ENCODE measurements at regions not wholly inside any gene's neighbourhood (a gene's known extent, or its start where the extent isn't known, plus 50 kb on each side); places are given as distances from the start of the nearest gene placed in this dataset.
A peak's percentile ranks its signal among the peaks of the same experiment; 100 is the strongest.
"Not testable (repeated sequence)": the region's sequence is repeated elsewhere in the genome, so short reads cannot be mapped to it uniquely, and the experiment has no call there.

- Mint-ChIP-seq H3K4me1 (ENCODE audit: insufficient read depth, unreplicated experiment) (no peaks in the 10 kb centered on the region), H3K36me3 (ENCODE audit: insufficient read depth, unreplicated experiment) (no peaks in the 10 kb centered on the region), H3K27ac (ENCODE audit: low read depth, unreplicated experiment) (no peak overlapping the region), H3K27me3 (ENCODE audit: insufficient read depth, unreplicated experiment) (no peaks in the 10 kb centered on the region), H3K4me3 (ENCODE audit: unreplicated experiment) (no peak overlapping the region), H3K9me3 (ENCODE audit: unreplicated experiment) (peaks cover 24% of the 10 kb centered on the region)
- CTCF ChIA-PET, result interaction anchor here (0.5 kb wide), 1 partner anchor 190 kb away, joined by 3 read pairs; no protein-coding TSS in a partner anchor
- DNase-seq (ENCODE audit: unreplicated experiment), result no peak
- POLR2A ChIA-PET, result no interaction called here
- intact Hi-C loops (cut with micrococcal nuclease), result no loop called here
- BruUV-seq (replicated peaks), result no TSS peak
- TF ChIP-seq, protein P1, sequence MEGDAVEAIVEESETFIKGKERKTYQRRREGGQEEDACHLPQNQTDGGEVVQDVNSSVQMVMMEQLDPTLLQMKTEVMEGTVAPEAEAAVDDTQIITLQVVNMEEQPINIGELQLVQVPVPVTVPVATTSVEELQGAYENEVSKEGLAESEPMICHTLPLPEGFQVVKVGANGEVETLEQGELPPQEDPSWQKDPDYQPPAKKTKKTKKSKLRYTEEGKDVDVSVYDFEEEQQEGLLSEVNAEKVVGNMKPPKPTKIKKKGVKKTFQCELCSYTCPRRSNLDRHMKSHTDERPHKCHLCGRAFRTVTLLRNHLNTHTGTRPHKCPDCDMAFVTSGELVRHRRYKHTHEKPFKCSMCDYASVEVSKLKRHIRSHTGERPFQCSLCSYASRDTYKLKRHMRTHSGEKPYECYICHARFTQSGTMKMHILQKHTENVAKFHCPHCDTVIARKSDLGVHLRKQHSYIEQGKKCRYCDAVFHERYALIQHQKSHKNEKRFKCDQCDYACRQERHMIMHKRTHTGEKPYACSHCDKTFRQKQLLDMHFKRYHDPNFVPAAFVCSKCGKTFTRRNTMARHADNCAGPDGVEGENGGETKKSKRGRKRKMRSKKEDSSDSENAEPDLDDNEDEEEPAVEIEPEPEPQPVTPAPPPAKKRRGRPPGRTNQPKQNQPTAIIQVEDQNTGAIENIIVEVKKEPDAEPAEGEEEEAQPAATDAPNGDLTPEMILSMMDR (IDR thresholded peaks at IDR 0.05; ENCODE audit: unreplicated experiment), result no peak
These were observed 75.3 kb upstream of the SERPINE2 start for GRCh38 chr2:224114428-224114827.

GRCh38 chr2:224113930-224114329 lies 74.8 kb upstream of the SERPINE2 start:
- POLR2A ChIA-PET; DNase-seq (ENCODE audit: unreplicated experiment); H3K4me3 Mint-ChIP-seq (ENCODE audit: unreplicated experiment); CTCF ChIA-PET; intact Hi-C loops (cut with micrococcal nuclease); BruUV-seq (replicated peaks); H3K4me1 Mint-ChIP-seq (ENCODE audit: insufficient read depth, unreplicated experiment); H3K27ac Mint-ChIP-seq (ENCODE audit: low read depth, unreplicated experiment); H3K36me3 Mint-ChIP-seq (ENCODE audit: insufficient read depth, unreplicated experiment); H3K27me3 Mint-ChIP-seq (ENCODE audit: insufficient read depth, unreplicated experiment): not testable (repeated sequence)
- peaks cover 24% of the 10 kb centered on the region for H3K9me3 Mint-ChIP-seq (ENCODE audit: unreplicated experiment)

- Mint-ChIP-seq H3K4me1 (ENCODE audit: insufficient read depth, unreplicated experiment) (no peaks in the 10 kb centered on the region), H3K27ac (ENCODE audit: low read depth, unreplicated experiment) (no peak overlapping the region), H3K4me3 (ENCODE audit: unreplicated experiment) (no peak overlapping the region), H3K27me3 (ENCODE audit: insufficient read depth, unreplicated experiment) (no peaks in the 10 kb centered on the region), H3K9me3 (ENCODE audit: unreplicated experiment) (peaks cover 8% of the 10 kb centered on the region), H3K36me3 (ENCODE audit: insufficient read depth, unreplicated experiment) (no peaks in the 10 kb centered on the region)
- TF ChIP-seq, protein P1 (IDR thresholded peaks at IDR 0.05; ENCODE audit: unreplicated experiment), result no peak
- ChIA-PET POLR2A (no interaction called here), CTCF (interaction anchor here (0.5 to 1.1 kb wide), 3 partner anchors 32 to 119 kb away, joined by 3 to 4 read pairs (median 3); no protein-coding TSS in a partner anchor)
- BruUV-seq (replicated peaks), result no TSS peak
- intact Hi-C loops (cut with micrococcal nuclease), result no loop called here
- DNase-seq (ENCODE audit: unreplicated experiment), result peak; percentile 17
These were observed 72.5 kb upstream of the SERPINE2 start for GRCh38 chr2:224111576-224111975.

DNA sequence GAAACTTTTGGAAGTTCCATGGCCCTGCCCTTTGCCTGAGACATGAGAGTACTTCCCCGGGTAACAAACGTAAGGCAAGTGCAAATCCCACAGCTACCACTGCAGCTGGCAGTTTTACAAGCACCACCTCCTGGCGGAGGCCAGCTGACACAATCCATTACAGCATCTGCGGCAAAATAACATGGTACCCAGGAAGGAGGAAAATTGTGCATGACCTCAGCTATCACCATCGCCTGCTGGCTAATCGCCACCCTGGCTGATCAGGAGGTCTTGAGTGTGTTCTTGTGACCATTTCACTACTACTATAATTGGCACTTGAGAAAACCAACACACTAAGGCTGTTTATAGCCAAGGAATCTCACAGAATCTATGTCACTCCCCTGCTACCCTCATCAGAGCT lies 71.7 kb upstream of the SERPINE2 start:
- Mint-ChIP-seq H3K9me3 (ENCODE audit: unreplicated experiment) (peaks cover 2% of the 10 kb centered on the region), H3K4me3 (ENCODE audit: unreplicated experiment) (no peak overlapping the region), H3K27me3 (ENCODE audit: insufficient read depth, unreplicated experiment) (no peaks in the 10 kb centered on the region), H3K27ac (ENCODE audit: low read depth, unreplicated experiment) (no peak overlapping the region), H3K36me3 (ENCODE audit: insufficient read depth, unreplicated experiment) (no peaks in the 10 kb centered on the region), H3K4me1 (ENCODE audit: insufficient read depth, unreplicated experiment) (no peaks in the 10 kb centered on the region)
- no TSS peak for BruUV-seq (replicated peaks)
- DNase-seq (ENCODE audit: unreplicated experiment), result no peak
- TF ChIP-seq, protein P1 (IDR thresholded peaks at IDR 0.05; ENCODE audit: unreplicated experiment), result no peak
- intact Hi-C loops (cut with micrococcal nuclease), result no loop called here
- CTCF ChIA-PET, result interaction anchor here (0.5 kb wide), 1 partner anchor 33 kb away, joined by 4 read pairs; no protein-coding TSS in a partner anchor
- POLR2A ChIA-PET, result no interaction called here

GRCh38 chr2:224109751-224110150 lies 70.7 kb upstream of the SERPINE2 start:
- ChIA-PET CTCF (no interaction called here), POLR2A (no interaction called here)
- Mint-ChIP-seq H3K4me3 (ENCODE audit: unreplicated experiment) (no peak overlapping the region), H3K4me1 (ENCODE audit: insufficient read depth, unreplicated experiment) (no peaks in the 10 kb centered on the region), H3K27me3 (ENCODE audit: insufficient read depth, unreplicated experiment) (no peaks in the 10 kb centered on the region), H3K36me3 (ENCODE audit: insufficient read depth, unreplicated experiment) (no peaks in the 10 kb centered on the region), H3K27ac (ENCODE audit: low read depth, unreplicated experiment) (no peak overlapping the region), H3K9me3 (ENCODE audit: unreplicated experiment) (no peaks in the 10 kb centered on the region)
- no peak for DNase-seq (ENCODE audit: unreplicated experiment)
- no TSS peak for BruUV-seq (replicated peaks)
- TF ChIP-seq, protein P1 (IDR thresholded peaks at IDR 0.05; ENCODE audit: unreplicated experiment), result no peak
- intact Hi-C loops (cut with micrococcal nuclease), result no loop called here
